ENCODE measurements at regions not wholly inside any gene's neighbourhood (a gene's known extent, or its start where the extent isn't known, plus 50 kb on each side); places are given as distances from the start of the nearest gene placed in this dataset.

DNA sequence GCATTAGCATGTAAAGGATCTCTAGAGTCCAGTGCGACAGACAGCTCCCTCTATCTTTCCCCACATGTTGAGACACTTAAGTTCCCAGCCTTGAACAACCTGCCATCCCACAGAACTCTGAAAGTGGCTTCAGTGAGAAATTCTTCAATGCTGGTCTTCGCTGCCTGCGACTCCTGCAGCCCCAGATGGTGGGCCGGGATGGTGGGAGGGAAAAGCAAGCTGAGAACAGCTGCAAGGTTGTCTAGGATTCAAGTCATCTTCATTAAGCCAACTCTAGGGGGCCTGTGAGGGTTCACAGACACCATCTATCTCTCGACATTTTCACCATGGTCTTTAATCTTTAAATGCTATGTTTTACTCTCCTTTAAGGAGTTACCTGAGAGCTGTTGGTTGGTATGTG lies 185.5 kb upstream of the C1orf174 start:
- Histone ChIP-seq H3K4me1 (ENCODE audit: control insufficient read depth in 2 of 2, insufficient read depth in 2 of 2, low read length in 2 of 2) (no peaks in the 10 kb centered on the region), H3K27ac (ENCODE audit: low read depth in 2 of 2, low read length in 2 of 2) (no peak overlapping the region)

GRCh38 chr1:4086085-4086850 lies 186.2 kb upstream of the C1orf174 start:
- H3K27ac ChIP-seq (ENCODE audit: low read depth in 2 of 2, low read length in 2 of 2) = no peak overlapping the region
- H3K4me3 ChIP-seq (ENCODE audit: low read length in 2 of 2) = no peak overlapping the region
- no peaks in the 10 kb centered on the region for H3K36me3 ChIP-seq (ENCODE audit: control insufficient read depth in 2 of 2, insufficient read depth in 2 of 2, low read length in 2 of 2)
- no peaks in the 10 kb centered on the region for H3K4me1 ChIP-seq (ENCODE audit: control insufficient read depth in 2 of 2, insufficient read depth in 2 of 2, low read length in 2 of 2)
- H3K27me3 ChIP-seq (ENCODE audit: control insufficient read depth in 2 of 2, insufficient read depth in 2 of 2, low read length in 2 of 2) = no peaks in the 10 kb centered on the region
- H3K9ac ChIP-seq (ENCODE audit: low read depth in 1 of 2, low read length in 2 of 2) = no peak overlapping the region
- H3K9me3 ChIP-seq (ENCODE audit: control insufficient read depth in 2 of 2, low read length in 2 of 2) = peaks cover 0 to 1% of the 10 kb centered on the region in 2 donors

More for the DNA sequence above, 185.5 kb upstream of the C1orf174 start:
- H3K36me3 ChIP-seq (ENCODE audit: control insufficient read depth in 2 of 2, insufficient read depth in 2 of 2, low read length in 2 of 2) = no peaks in the 10 kb centered on the region
- no peaks in the 10 kb centered on the region for H3K9me3 ChIP-seq (ENCODE audit: control insufficient read depth in 2 of 2, low read length in 2 of 2)
- no peak overlapping the region for H3K9ac ChIP-seq (ENCODE audit: low read depth in 1 of 2, low read length in 2 of 2)
- H3K27me3 ChIP-seq (ENCODE audit: control insufficient read depth in 2 of 2, insufficient read depth in 2 of 2, low read length in 2 of 2) = no peaks in the 10 kb centered on the region
- no peak overlapping the region for H3K4me3 ChIP-seq (ENCODE audit: low read length in 2 of 2)

DNA sequence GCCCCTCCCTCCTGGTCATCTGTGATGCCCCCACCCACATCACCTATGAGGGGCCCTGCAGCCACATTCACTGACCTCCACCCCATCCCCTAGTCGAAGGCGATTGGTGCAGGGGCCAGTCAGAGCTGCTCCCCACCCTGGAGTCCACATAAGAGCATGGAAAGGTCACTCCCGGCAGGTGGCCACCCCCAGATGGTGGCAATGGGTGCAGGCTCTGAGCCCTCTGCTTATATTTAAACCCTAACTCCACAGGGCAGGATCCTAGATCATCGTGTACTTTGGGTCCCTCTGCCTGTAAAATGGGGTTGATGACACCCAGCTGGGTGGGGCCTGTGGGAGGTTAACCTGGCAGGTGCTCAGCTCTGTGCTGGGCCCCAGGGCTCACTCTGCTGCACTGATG lies 186.8 kb upstream of the C1orf174 start:
- Histone ChIP-seq H3K9me3 (ENCODE audit: control insufficient read depth in 2 of 2, low read length in 2 of 2) (peaks cover 0 to 5% of the 10 kb centered on the region in 2 donors), H3K27ac (ENCODE audit: low read depth in 2 of 2, low read length in 2 of 2) (no peak overlapping the region), H3K36me3 (ENCODE audit: control insufficient read depth in 2 of 2, insufficient read depth in 2 of 2, low read length in 2 of 2) (no peaks in the 10 kb centered on the region), H3K4me1 (ENCODE audit: control insufficient read depth in 2 of 2, insufficient read depth in 2 of 2, low read length in 2 of 2) (no peaks in the 10 kb centered on the region), H3K4me3 (ENCODE audit: low read length in 2 of 2) (no peak overlapping the region), H3K27me3 (ENCODE audit: control insufficient read depth in 2 of 2, insufficient read depth in 2 of 2, low read length in 2 of 2) (no peaks in the 10 kb centered on the region), H3K9ac (ENCODE audit: low read depth in 1 of 2, low read length in 2 of 2) (no peak overlapping the region)

GRCh38 chr1:4087530-4088420 lies 187.7 kb upstream of the C1orf174 start:
- Histone ChIP-seq H3K27me3 (ENCODE audit: control insufficient read depth in 2 of 2, insufficient read depth in 2 of 2, low read length in 2 of 2) (no peaks in the 10 kb centered on the region), H3K36me3 (ENCODE audit: control insufficient read depth in 2 of 2, insufficient read depth in 2 of 2, low read length in 2 of 2) (no peaks in the 10 kb centered on the region), H3K27ac (ENCODE audit: low read depth in 2 of 2, low read length in 2 of 2) (no peak overlapping the region), H3K4me3 (ENCODE audit: low read length in 2 of 2) (no peak overlapping the region), H3K9ac (ENCODE audit: low read depth in 1 of 2, low read length in 2 of 2) (no peak overlapping the region), H3K4me1 (ENCODE audit: control insufficient read depth in 2 of 2, insufficient read depth in 2 of 2, low read length in 2 of 2) (no peaks in the 10 kb centered on the region), H3K9me3 (ENCODE audit: control insufficient read depth in 2 of 2, low read length in 2 of 2) (peaks cover 0 to 5% of the 10 kb centered on the region in 2 donors)

DNA sequence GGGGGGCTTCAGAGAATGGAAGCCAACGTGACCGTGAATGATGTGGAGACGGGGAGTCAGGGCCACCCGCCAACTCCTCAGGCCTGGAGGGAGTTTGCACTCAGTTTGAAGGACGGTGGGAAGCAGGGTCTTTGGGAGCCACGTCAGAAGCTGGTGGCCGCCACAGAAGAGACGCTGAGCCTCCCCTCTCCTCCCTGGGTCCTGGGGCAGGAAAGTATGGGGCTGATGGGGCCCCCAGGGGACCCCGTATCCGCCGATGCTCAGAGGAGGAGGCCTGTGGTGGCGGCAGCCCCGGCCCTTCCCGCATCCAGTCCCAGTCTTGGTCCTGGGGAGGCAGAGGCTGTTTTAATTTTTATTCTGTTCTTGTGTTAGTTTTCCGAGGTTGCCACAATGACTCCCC lies 188.6 kb upstream of the C1orf174 start:
- Histone ChIP-seq H3K4me1 (ENCODE audit: control insufficient read depth in 2 of 2, insufficient read depth in 2 of 2, low read length in 2 of 2) (no peaks in the 10 kb centered on the region), H3K36me3 (ENCODE audit: control insufficient read depth in 2 of 2, insufficient read depth in 2 of 2, low read length in 2 of 2) (no peaks in the 10 kb centered on the region), H3K27me3 (ENCODE audit: control insufficient read depth in 2 of 2, insufficient read depth in 2 of 2, low read length in 2 of 2) (no peaks in the 10 kb centered on the region), H3K4me3 (ENCODE audit: low read length in 2 of 2) (no peak overlapping the region), H3K27ac (ENCODE audit: low read depth in 2 of 2, low read length in 2 of 2) (no peak overlapping the region), H3K9ac (ENCODE audit: low read depth in 1 of 2, low read length in 2 of 2) (no peak overlapping the region), H3K9me3 (ENCODE audit: control insufficient read depth in 2 of 2, low read length in 2 of 2) (peaks cover 0 to 5% of the 10 kb centered on the region in 2 donors)

- Histone ChIP-seq H3K4me3 (ENCODE audit: low read length in 2 of 2) (no peak overlapping the region), H3K9me3 (ENCODE audit: control insufficient read depth in 2 of 2, low read length in 2 of 2) (peaks cover 0 to 5% of the 10 kb centered on the region in 2 donors), H3K27me3 (ENCODE audit: control insufficient read depth in 2 of 2, insufficient read depth in 2 of 2, low read length in 2 of 2) (no peaks in the 10 kb centered on the region), H3K9ac (ENCODE audit: low read depth in 1 of 2, low read length in 2 of 2) (no peak overlapping the region), H3K36me3 (ENCODE audit: control insufficient read depth in 2 of 2, insufficient read depth in 2 of 2, low read length in 2 of 2) (no peaks in the 10 kb centered on the region), H3K27ac (ENCODE audit: low read depth in 2 of 2, low read length in 2 of 2) (no peak overlapping the region), H3K4me1 (ENCODE audit: control insufficient read depth in 2 of 2, insufficient read depth in 2 of 2, low read length in 2 of 2) (no peaks in the 10 kb centered on the region)
Measured at GRCh38 chr1:4089421-4090175, 189.5 kb upstream of the C1orf174 start.

DNA sequence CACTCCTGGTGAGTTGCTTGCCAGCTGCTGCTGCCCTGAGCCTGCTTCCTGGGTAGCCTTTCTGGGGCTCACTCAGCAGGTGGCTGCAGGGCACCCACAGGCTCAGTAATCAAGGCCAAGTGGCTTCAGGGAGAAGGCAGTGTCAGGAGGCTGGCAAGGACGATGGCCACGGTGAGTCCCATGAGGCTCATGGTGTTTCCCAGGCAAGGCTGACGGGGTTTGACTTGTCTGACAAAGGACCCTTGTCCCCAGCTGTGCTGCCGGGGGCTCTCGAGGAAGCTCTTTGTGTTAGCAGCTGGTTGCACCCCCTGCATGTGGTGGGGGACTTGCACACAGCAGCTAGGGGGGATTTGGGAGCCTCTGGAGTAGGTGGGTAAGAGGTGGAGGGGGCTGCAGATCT lies 190.5 kb upstream of the C1orf174 start:
- Histone ChIP-seq H3K9me3 (ENCODE audit: control insufficient read depth in 2 of 2, low read length in 2 of 2) (peaks cover 0 to 5% of the 10 kb centered on the region in 2 donors), H3K27me3 (ENCODE audit: control insufficient read depth in 2 of 2, insufficient read depth in 2 of 2, low read length in 2 of 2) (no peaks in the 10 kb centered on the region), H3K9ac (ENCODE audit: low read depth in 1 of 2, low read length in 2 of 2) (no peak overlapping the region), H3K4me1 (ENCODE audit: control insufficient read depth in 2 of 2, insufficient read depth in 2 of 2, low read length in 2 of 2) (no peaks in the 10 kb centered on the region), H3K27ac (ENCODE audit: low read depth in 2 of 2, low read length in 2 of 2) (no peak overlapping the region), H3K4me3 (ENCODE audit: low read length in 2 of 2) (no peak overlapping the region), H3K36me3 (ENCODE audit: control insufficient read depth in 2 of 2, insufficient read depth in 2 of 2, low read length in 2 of 2) (no peaks in the 10 kb centered on the region)

- no peaks in the 10 kb centered on the region for H3K4me1 ChIP-seq (ENCODE audit: control insufficient read depth in 2 of 2, insufficient read depth in 2 of 2, low read length in 2 of 2)
- H3K9ac ChIP-seq (ENCODE audit: low read depth in 1 of 2, low read length in 2 of 2) = no peak overlapping the region
- H3K9me3 ChIP-seq (ENCODE audit: control insufficient read depth in 2 of 2, low read length in 2 of 2) = peaks cover 0 to 5% of the 10 kb centered on the region in 2 donors
- H3K27ac ChIP-seq (ENCODE audit: low read depth in 2 of 2, low read length in 2 of 2) = no peak overlapping the region
- no peaks in the 10 kb centered on the region for H3K27me3 ChIP-seq (ENCODE audit: control insufficient read depth in 2 of 2, insufficient read depth in 2 of 2, low read length in 2 of 2)
- no peak overlapping the region for H3K4me3 ChIP-seq (ENCODE audit: low read length in 2 of 2)
- H3K36me3 ChIP-seq (ENCODE audit: control insufficient read depth in 2 of 2, insufficient read depth in 2 of 2, low read length in 2 of 2) = no peaks in the 10 kb centered on the region
Measured at GRCh38 chr1:4090976-4091660, 191.0 kb upstream of the C1orf174 start.

- H3K27ac ChIP-seq (ENCODE audit: low read depth in 2 of 2, low read length in 2 of 2) = no peak overlapping the region
- H3K4me3 ChIP-seq (ENCODE audit: low read length in 2 of 2) = no peak overlapping the region
- no peaks in the 10 kb centered on the region for H3K36me3 ChIP-seq (ENCODE audit: control insufficient read depth in 2 of 2, insufficient read depth in 2 of 2, low read length in 2 of 2)
- H3K4me1 ChIP-seq (ENCODE audit: control insufficient read depth in 2 of 2, insufficient read depth in 2 of 2, low read length in 2 of 2) = no peaks in the 10 kb centered on the region
- peaks cover 0 to 5% of the 10 kb centered on the region in 2 donors for H3K9me3 ChIP-seq (ENCODE audit: control insufficient read depth in 2 of 2, low read length in 2 of 2)
- no peaks in the 10 kb centered on the region for H3K27me3 ChIP-seq (ENCODE audit: control insufficient read depth in 2 of 2, insufficient read depth in 2 of 2, low read length in 2 of 2)
- no peak overlapping the region for H3K9ac ChIP-seq (ENCODE audit: low read depth in 1 of 2, low read length in 2 of 2)
Measured at GRCh38 chr1:4091996-4092395, 191.9 kb upstream of the C1orf174 start.
